Naive B cell (primary cell): ENCODE measurements at regions not wholly inside any gene's neighbourhood (a gene's known extent, or its start where the extent isn't known, plus 50 kb on each side); places are given as distances from the start of the nearest gene placed in this dataset.

Experiments used
- ATAC-seq, 2 donors: fragments of 150-1000 bp; cut with Tn5 transposase; 2 replicates each; pipeline ENCODE4 v1.10.0; 2021; ENCODE audit warnings: low read depth in 2 of 2, mild to moderate bottlenecking in 2 of 2, moderate library complexity in 2 of 2
- DNase-seq: peaks from one replicate; pipeline ENCODE4 v3.0.0; 2022
- H3K27ac Mint-ChIP-seq, 6 donors: one replicate each; pipeline ENCODE4 v1.8.0; 2020 to 2022; ENCODE audit warnings: mild to moderate bottlenecking in 6 of 6, mixed read lengths in 6 of 6, moderate library complexity in 5 of 6, inconsistent platforms in 2 of 6
- H3K27me3 Mint-ChIP-seq, 3 donors: one replicate each; pipeline ENCODE4 v1.8.0; 2021 to 2022; ENCODE audit warnings: mixed read lengths in 3 of 3, mild to moderate bottlenecking in 1 of 3
- H3K36me3 Mint-ChIP-seq, 2 donors: one replicate each; pipeline ENCODE4 v1.8.0; 2020 to 2022; ENCODE audit warnings: mixed read lengths in 2 of 2, inconsistent platforms in 1 of 2, mild to moderate bottlenecking in 1 of 2
- H3K4me1 Mint-ChIP-seq, 3 donors: one replicate each; pipeline ENCODE4 v1.8.0; 2020 to 2022; ENCODE audit warnings: mixed read lengths in 3 of 3, inconsistent platforms in 1 of 3, mild to moderate bottlenecking in 1 of 3, moderate library complexity in 1 of 3
- H3K4me3 Mint-ChIP-seq, 8 donors: one replicate each; pipeline ENCODE4 v1.8.0; 2020 to 2022; ENCODE audit warnings: mild to moderate bottlenecking in 8 of 8, mixed read lengths in 8 of 8, moderate library complexity in 8 of 8, inconsistent platforms in 2 of 8
- H3K9me3 Mint-ChIP-seq, 7 donors: one replicate each; pipeline ENCODE4 v1.8.0; 2020 to 2022; ENCODE audit warnings: mixed read lengths in 7 of 7, mild to moderate bottlenecking in 5 of 7, inconsistent platforms in 2 of 7, moderate library complexity in 1 of 7

GRCh38 chr9:107212613-107213012 lies 70.5 kb upstream of the RAD23B start:
- peaks cover 0 to 3% (median 0%) of the 10 kb centered on the region in 7 donors for H3K9me3 Mint-ChIP-seq
- H3K27ac Mint-ChIP-seq: peak overlapping the region in 1 of 6 donors; percentile 16
- H3K4me3 Mint-ChIP-seq: no peak overlapping the region

GRCh38 chr9:107213080-107213479 lies 70.0 kb upstream of the RAD23B start:
- no peak for DNase-seq
- Mint-ChIP-seq H3K27me3 (peaks cover 0 to 26% (median 4%) of the 10 kb centered on the region in 3 donors), H3K36me3 (peaks cover 0 to 7% of the 10 kb centered on the region in 2 donors), H3K27ac (no peak overlapping the region), H3K9me3 (peaks cover 0 to 3% (median 0%) of the 10 kb centered on the region in 7 donors), H3K4me1 (no peaks in the 10 kb centered on the region), H3K4me3 (no peak overlapping the region)
- ATAC-seq: no peak

More at GRCh38 chr9:107212613-107213012, 70.5 kb upstream of the RAD23B start:
- ATAC-seq (no peak), DNase-seq (no peak)
- no peaks in the 10 kb centered on the region for H3K4me1 Mint-ChIP-seq
- H3K27me3 Mint-ChIP-seq: peaks cover 0 to 28% (median 4%) of the 10 kb centered on the region in 3 donors
- peaks cover 0 to 7% of the 10 kb centered on the region in 2 donors for H3K36me3 Mint-ChIP-seq

GRCh38 chr9:107213561-107214028 lies 69.5 kb upstream of the RAD23B start:
- ATAC-seq (no peak), DNase-seq (no peak)
- Mint-ChIP-seq H3K9me3 (peaks cover 0 to 3% (median 0%) of the 10 kb centered on the region in 7 donors), H3K27me3 (peaks cover 0 to 24% (median 4%) of the 10 kb centered on the region in 3 donors), H3K27ac (peak overlapping the region in 1 of 6 donors; percentile 54), H3K4me3 (no peak overlapping the region), H3K36me3 (peaks cover 0 to 8% of the 10 kb centered on the region in 2 donors), H3K4me1 (peaks cover under 1 to 2% (median under 1%) of the 10 kb centered on the region in 3 donors)

- peaks cover 8 to 10% (median 9%) of the 10 kb centered on the region in 3 donors for H3K4me1 Mint-ChIP-seq
- H3K4me3 Mint-ChIP-seq: no peak overlapping the region
- no peak overlapping the region for H3K27ac Mint-ChIP-seq
- peaks cover 0 to 24% (median 9%) of the 10 kb centered on the region in 3 donors for H3K27me3 Mint-ChIP-seq
- H3K36me3 Mint-ChIP-seq: peaks cover 0 to 12% of the 10 kb centered on the region in 2 donors
- no peak for ATAC-seq
- peaks cover 0 to 5% (median 2%) of the 10 kb centered on the region in 7 donors for H3K9me3 Mint-ChIP-seq
- no peak for DNase-seq
Measured at GRCh38 chr9:107214381-107214780, 68.7 kb upstream of the RAD23B start.

- Mint-ChIP-seq H3K36me3 (peaks cover 0 to 12% of the 10 kb centered on the region in 2 donors), H3K27ac (no peak overlapping the region), H3K4me3 (no peak overlapping the region), H3K4me1 (peaks cover 10 to 13% (median 11%) of the 10 kb centered on the region in 3 donors), H3K27me3 (peaks cover 0 to 21% (median 9%) of the 10 kb centered on the region in 3 donors), H3K9me3 (peaks cover 0 to 5% (median 2%) of the 10 kb centered on the region in 7 donors)
- ATAC-seq: no peak
- DNase-seq: no peak
Measured at GRCh38 chr9:107214915-107215314, 68.2 kb upstream of the RAD23B start.

GRCh38 chr9:107215381-107215780 lies 67.7 kb upstream of the RAD23B start:
- peaks cover 10 to 13% (median 11%) of the 10 kb centered on the region in 3 donors for H3K4me1 Mint-ChIP-seq
- ATAC-seq (no peak), DNase-seq (no peak)
- H3K27me3 Mint-ChIP-seq: peaks cover 0 to 18% (median 9%) of the 10 kb centered on the region in 3 donors
- H3K4me3 Mint-ChIP-seq: no peak overlapping the region
- peaks cover 0 to 5% (median 2%) of the 10 kb centered on the region in 7 donors for H3K9me3 Mint-ChIP-seq
- H3K27ac Mint-ChIP-seq: peak overlapping the region in 1 of 6 donors; percentile 45
- peaks cover 0 to 12% of the 10 kb centered on the region in 2 donors for H3K36me3 Mint-ChIP-seq

GRCh38 chr9:107216329-107216728 lies 66.8 kb upstream of the RAD23B start:
- ATAC-seq (no peak), DNase-seq (no peak)
- H3K27ac Mint-ChIP-seq: peak overlapping the region in 1 of 6 donors; percentile 18
- H3K9me3 Mint-ChIP-seq: peaks cover 0 to 5% (median 2%) of the 10 kb centered on the region in 7 donors
- H3K4me3 Mint-ChIP-seq: no peak overlapping the region
- peaks cover 10 to 13% (median 11%) of the 10 kb centered on the region in 3 donors for H3K4me1 Mint-ChIP-seq
- H3K36me3 Mint-ChIP-seq: peaks cover 0 to 12% of the 10 kb centered on the region in 2 donors
- H3K27me3 Mint-ChIP-seq: peaks cover 0 to 18% (median 9%) of the 10 kb centered on the region in 3 donors

GRCh38 chr9:107218829-107219485 lies 64.1 kb upstream of the RAD23B start:
- H3K27me3 Mint-ChIP-seq: peaks cover 0 to 23% (median 9%) of the 10 kb centered on the region in 3 donors
- peak; percentile 46 for DNase-seq
- peaks cover 10 to 13% (median 11%) of the 10 kb centered on the region in 3 donors for H3K4me1 Mint-ChIP-seq
- peak; percentile 99 to 100 for ATAC-seq
- peaks cover 0 to 12% of the 10 kb centered on the region in 2 donors for H3K36me3 Mint-ChIP-seq
- peaks cover 0 to 5% (median 2%) of the 10 kb centered on the region in 7 donors for H3K9me3 Mint-ChIP-seq
- peak overlapping the region in 3 of 8 donors; percentile 1 to 46 (median 21) for H3K4me3 Mint-ChIP-seq
- peak overlapping the region in 1 of 6 donors; percentile 39 for H3K27ac Mint-ChIP-seq

- H3K4me1 Mint-ChIP-seq: peaks cover 10 to 13% (median 11%) of the 10 kb centered on the region in 3 donors
- H3K27me3 Mint-ChIP-seq: peaks cover 0 to 23% (median 9%) of the 10 kb centered on the region in 3 donors
- H3K4me3 Mint-ChIP-seq: no peak overlapping the region
- peaks cover 0 to 12% of the 10 kb centered on the region in 2 donors for H3K36me3 Mint-ChIP-seq
- H3K9me3 Mint-ChIP-seq: peaks cover 0 to 5% (median 2%) of the 10 kb centered on the region in 7 donors
- ATAC-seq: no peak
- no peak overlapping the region for H3K27ac Mint-ChIP-seq
- DNase-seq: no peak
Measured at GRCh38 chr9:107219486-107220077, 63.5 kb upstream of the RAD23B start.

GRCh38 chr9:107221321-107221720 lies 61.8 kb upstream of the RAD23B start:
- Mint-ChIP-seq H3K27me3 (peaks cover 10 to 26% (median 14%) of the 10 kb centered on the region in 3 donors), H3K4me3 (no peak overlapping the region), H3K4me1 (peaks cover 10 to 13% (median 11%) of the 10 kb centered on the region in 3 donors), H3K9me3 (peaks cover 0 to 5% (median 2%) of the 10 kb centered on the region in 7 donors), H3K27ac (peak overlapping the region in 1 of 6 donors; percentile 8), H3K36me3 (peaks cover 0 to 12% of the 10 kb centered on the region in 2 donors)
- DNase-seq (no peak), ATAC-seq (no peak)

GRCh38 chr9:107222020-107222522 lies 61.0 kb upstream of the RAD23B start:
- Mint-ChIP-seq H3K4me1 (peaks cover 10 to 13% (median 11%) of the 10 kb centered on the region in 3 donors), H3K36me3 (peaks cover 0 to 10% of the 10 kb centered on the region in 2 donors), H3K4me3 (no peak overlapping the region), H3K9me3 (peaks cover 0 to 4% (median 2%) of the 10 kb centered on the region in 7 donors), H3K27me3 (peaks cover 14 to 19% (median 17%) of the 10 kb centered on the region in 3 donors), H3K27ac (no peak overlapping the region)
- DNase-seq (no peak), ATAC-seq (no peak)

GRCh38 chr9:107223381-107223780 lies 59.7 kb upstream of the RAD23B start:
- DNase-seq (no peak), ATAC-seq (no peak)
- peaks cover 0 to 4% (median 2%) of the 10 kb centered on the region in 7 donors for H3K9me3 Mint-ChIP-seq
- H3K36me3 Mint-ChIP-seq: peaks cover 0 to 5% of the 10 kb centered on the region in 2 donors
- H3K27ac Mint-ChIP-seq: no peak overlapping the region
- H3K27me3 Mint-ChIP-seq: peaks cover 25 to 31% (median 30%) of the 10 kb centered on the region in 3 donors
- no peak overlapping the region for H3K4me3 Mint-ChIP-seq
- H3K4me1 Mint-ChIP-seq: peaks cover 10 to 13% (median 11%) of the 10 kb centered on the region in 3 donors

GRCh38 chr9:107224252-107224651 lies 58.8 kb upstream of the RAD23B start:
- no peak for ATAC-seq
- peaks cover 28 to 39% (median 39%) of the 10 kb centered on the region in 3 donors for H3K27me3 Mint-ChIP-seq
- peaks cover 3 to 4% (median 3%) of the 10 kb centered on the region in 3 donors for H3K4me1 Mint-ChIP-seq
- H3K9me3 Mint-ChIP-seq: peaks cover 0 to 3% (median 0%) of the 10 kb centered on the region in 7 donors
- no peak overlapping the region for H3K4me3 Mint-ChIP-seq
- no peak overlapping the region for H3K27ac Mint-ChIP-seq
- H3K36me3 Mint-ChIP-seq: no peaks in the 10 kb centered on the region
- no peak for DNase-seq
